Neuronal stem cell (in vitro differentiated cells): ENCODE measurements at regions not wholly inside any gene's neighbourhood (a gene's known extent, or its start where the extent isn't known, plus 50 kb on each side); places are given as distances from the start of the nearest gene placed in this dataset.

Source experiments
- DNase-seq: peaks from one replicate; pipeline ENCODE4 v3.0.0-alpha.2; 2013; ENCODE audit warnings: low spot score
- H2AFZ ChIP-seq: one replicate; pipeline ENCODE4 v1.6.1; 2013; ENCODE audit warnings: mild to moderate bottlenecking, low read length, inconsistent platforms
- H2AK5ac ChIP-seq: 2 replicates; pipeline ENCODE4 v1.6.1; 2013; ENCODE audit warnings: low read depth, mild to moderate bottlenecking, inconsistent platforms, low read length, moderate library complexity, mixed read lengths
- H2BK120ac ChIP-seq: 2 replicates; pipeline ENCODE4 v1.6.1; 2013; ENCODE audit warnings: low read depth, mild to moderate bottlenecking, inconsistent platforms, low read length, moderate library complexity, mixed read lengths
- H2BK12ac ChIP-seq: one replicate; pipeline ENCODE4 v1.6.1; 2013; ENCODE audit warnings: low read length, inconsistent platforms
- H2BK15ac ChIP-seq: 2 replicates; pipeline ENCODE4 v1.6.1; 2013; ENCODE audit warnings: mild to moderate bottlenecking, low read length, inconsistent platforms, mixed read lengths
- H2BK5ac ChIP-seq: one replicate; pipeline ENCODE4 v1.6.1; 2013; ENCODE audit warnings: inconsistent platforms, mild to moderate bottlenecking, low read length, moderate library complexity
- H3K14ac ChIP-seq: one replicate; pipeline ENCODE4 v1.6.1; 2013; ENCODE audit warnings: low read length, inconsistent platforms
- H3K18ac ChIP-seq: 2 replicates; pipeline ENCODE4 v1.6.1; 2013; ENCODE audit warnings: low read length, inconsistent platforms
- H3K23ac ChIP-seq: 2 replicates; pipeline ENCODE4 v1.6.1; 2013; ENCODE audit warnings: low read depth, mild to moderate bottlenecking, mixed read lengths, low read length, inconsistent platforms; ENCODE audit not compliant: poor library complexity
- H3K27ac ChIP-seq: replicated peaks from 3 replicates; pipeline ENCODE4 v1.5.1; 2013; ENCODE audit warnings: low read length, inconsistent platforms
- H3K27me3 ChIP-seq, 3 experiments: 2 replicates each; pipeline ENCODE4 v1.6.1; 2013; ENCODE audit warnings: low read length in 3 of 3, mild to moderate bottlenecking in 2 of 3, inconsistent platforms in 1 of 3, low read depth in 1 of 3, mixed read lengths in 1 of 3, moderate library complexity in 1 of 3; ENCODE audit not compliant: control insufficient read depth in 3 of 3, insufficient read depth in 3 of 3
- H3K36me3 ChIP-seq, 2 donors: replicated peaks in 1 of 2; 2 replicates each; pipeline ENCODE4 v1.6.1; 2013; ENCODE audit warnings: low read length in 2 of 2; ENCODE audit not compliant: control insufficient read depth in 2 of 2, insufficient read depth in 2 of 2
- H3K4ac ChIP-seq: 2 replicates; pipeline ENCODE4 v1.6.1; 2013; ENCODE audit warnings: inconsistent platforms, mild to moderate bottlenecking, low read length, moderate library complexity
- H3K4me1 ChIP-seq, 2 donors: 1 replicate in 1 of 2; 2 replicates in 1 of 2; pipeline ENCODE4 v1.6.1; 2013; ENCODE audit warnings: low read length in 2 of 2, low read depth in 1 of 2; ENCODE audit not compliant: control insufficient read depth in 2 of 2, insufficient read depth in 1 of 2
- H3K4me2 ChIP-seq: one replicate; pipeline ENCODE4 v1.6.1; 2013; ENCODE audit warnings: mild to moderate bottlenecking, low read length, inconsistent platforms; ENCODE audit not compliant: insufficient read depth, poor library complexity, severe bottlenecking
- H3K4me3 ChIP-seq, 2 donors: 2 replicates each; pipeline ENCODE4 v1.5.1; 2013; ENCODE audit warnings: low read length in 2 of 2, mild to moderate bottlenecking in 2 of 2, inconsistent platforms in 1 of 2, moderate library complexity in 1 of 2
- H3K79me1 ChIP-seq: one replicate; pipeline ENCODE4 v1.6.1; 2013; ENCODE audit warnings: low read depth, mild to moderate bottlenecking, inconsistent platforms, low read length, moderate library complexity
- H3K9ac ChIP-seq: one replicate; pipeline ENCODE4 v1.6.1; 2013; ENCODE audit warnings: mild to moderate bottlenecking, low read depth, low read length, inconsistent platforms; ENCODE audit not compliant: poor library complexity
- H3K9me3 ChIP-seq, 2 donors: replicated peaks in 1 of 2; 2 replicates each; pipeline versions ENCODE3 to v1.6.1; 2013; ENCODE audit warnings: low read length in 2 of 2, mild to moderate bottlenecking in 2 of 2, inconsistent platforms in 1 of 2, low read depth in 1 of 2, mixed read lengths in 1 of 2, moderate library complexity in 1 of 2; ENCODE audit not compliant: control insufficient read depth in 2 of 2, insufficient read depth in 1 of 2
- H4K8ac ChIP-seq: one replicate; pipeline ENCODE4 v1.6.1; 2013; ENCODE audit warnings: low read depth, mild to moderate bottlenecking, inconsistent platforms, low read length, moderate library complexity
- H4K91ac ChIP-seq: one replicate; pipeline ENCODE4 v1.6.1; 2013; ENCODE audit warnings: low read length, low read depth, mild to moderate bottlenecking, inconsistent platforms; ENCODE audit not compliant: poor library complexity
- WGBS, 2 donors: extraction: QIAGEN DNeasy Blood & Tissue Kit; methylation state at CpG; one replicate each; pipeline ENCODE4 v1.1.7; 2013; ENCODE audit warnings: missing lambda C conversion rate in 2 of 2, mixed read lengths in 1 of 2; ENCODE audit not compliant: insufficient read length in 2 of 2, insufficient replicate concordance in 1 of 2; ENCODE audit errors: extremely low coverage in 2 of 2; 5-methylcytosine and 5-hydroxymethylcytosine counted together

DNA sequence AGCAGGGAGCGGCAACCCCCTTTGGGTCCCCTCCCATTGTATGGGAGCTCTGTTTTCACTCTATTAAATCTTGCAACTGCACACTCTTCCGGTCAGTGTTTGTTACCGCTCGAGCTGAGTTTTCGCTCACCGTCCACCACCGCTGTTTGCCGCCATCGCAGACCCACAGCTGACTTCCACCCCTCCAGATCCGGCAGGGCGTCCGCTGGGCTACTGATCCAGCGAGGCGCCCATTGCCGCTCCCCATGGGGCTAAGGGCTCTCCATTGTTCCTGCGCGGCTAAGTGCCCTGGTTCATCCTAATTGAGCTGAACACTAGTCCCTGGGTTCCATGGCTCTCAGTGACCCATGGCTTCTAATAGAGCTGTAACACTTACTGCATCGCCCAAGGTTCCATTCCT is 115.6 kb upstream of the AUTS2 start:
- Histone ChIP-seq H3K79me1 (no peaks in the 10 kb centered on the region), H2BK5ac (no peak overlapping the region), H3K4me3 (no peak overlapping the region), H4K8ac (peak overlapping the region; percentile 57), H2BK12ac (no peak overlapping the region), H2BK15ac (no peak overlapping the region), H4K91ac (no peak overlapping the region), H3K23ac (no peak overlapping the region), H2BK120ac (no peak overlapping the region), H3K9me3 (no peaks in the 10 kb centered on the region), H3K14ac (no peak overlapping the region), H3K4me2 (no peak overlapping the region), H3K4ac (no peak overlapping the region), H3K27ac (no peak overlapping the region), H3K9ac (no peak overlapping the region), H2AFZ (no peak overlapping the region), H3K27me3 (no peaks in the 10 kb centered on the region), H3K18ac (peak overlapping the region; percentile 60), H3K36me3 (no peaks in the 10 kb centered on the region), H3K4me1 (no peaks in the 10 kb centered on the region), H2AK5ac (no peak overlapping the region)
- DNase-seq, result no peak
- WGBS, 2 donors, result no CpG with 5 or more reads among the region's 18 CpGs

DNA sequence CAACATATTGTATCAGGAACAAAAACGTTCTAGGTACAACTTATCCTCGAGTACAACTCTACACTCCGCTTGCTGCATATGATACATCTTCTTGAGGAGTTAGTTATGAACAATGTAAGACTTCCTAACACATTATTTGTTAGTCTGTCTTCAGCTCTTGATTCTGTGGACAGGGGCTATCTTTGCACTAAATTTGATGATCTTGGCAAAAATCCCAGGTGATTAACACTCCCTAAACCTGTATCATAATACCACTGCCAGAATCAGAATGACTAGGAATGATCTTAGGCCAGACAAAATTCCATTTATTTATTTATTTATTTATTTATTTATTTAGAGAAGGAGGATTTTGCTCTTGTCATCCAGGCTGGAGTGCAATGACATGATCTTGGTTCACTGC is 108.7 kb upstream of the AUTS2 start:
- Histone ChIP-seq H2BK12ac (no peak overlapping the region), H3K4me3 (no peak overlapping the region), H3K4ac (no peak overlapping the region), H3K23ac (no peak overlapping the region), H3K9me3 (no peaks in the 10 kb centered on the region), H3K4me1 (no peaks in the 10 kb centered on the region), H3K27ac (no peak overlapping the region), H3K79me1 (no peaks in the 10 kb centered on the region), H2BK5ac (no peak overlapping the region), H3K18ac (no peak overlapping the region), H3K27me3 (no peaks in the 10 kb centered on the region), H2AFZ (no peak overlapping the region), H2AK5ac (no peak overlapping the region), H2BK15ac (no peak overlapping the region), H4K91ac (no peak overlapping the region), H2BK120ac (no peak overlapping the region), H3K14ac (no peak overlapping the region), H3K36me3 (no peaks in the 10 kb centered on the region), H3K4me2 (no peak overlapping the region), H3K9ac (no peak overlapping the region), H4K8ac (no peak overlapping the region)
- WGBS, 2 donors, result no CpG with 5 or more reads among the region's 3 CpGs
- DNase-seq, result no peak

DNA sequence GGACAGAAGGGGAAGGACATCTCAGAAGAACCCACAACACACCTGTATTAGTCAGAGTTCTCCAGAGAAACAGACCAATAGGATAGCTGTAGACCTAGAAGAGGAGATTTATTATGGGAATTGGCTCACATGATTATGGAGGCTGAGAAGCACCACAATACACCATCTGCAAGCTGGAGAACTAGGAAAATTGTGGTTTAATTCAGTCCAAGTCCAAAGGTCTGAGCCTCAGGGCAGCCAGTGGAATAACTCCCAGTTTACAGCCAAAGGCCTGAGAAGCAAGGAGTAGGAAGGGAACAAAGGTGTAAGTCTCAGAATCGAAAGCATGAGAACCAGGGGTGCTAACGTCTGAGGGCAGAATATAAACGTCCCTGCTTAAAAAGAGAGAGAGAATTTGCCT is 99.6 kb upstream of the AUTS2 start:
- Histone ChIP-seq H2AK5ac (no peak overlapping the region), H3K4me1 (no peaks in the 10 kb centered on the region), H3K4me3 (no peak overlapping the region), H4K91ac (no peak overlapping the region), H3K14ac (no peak overlapping the region), H3K36me3 (no peaks in the 10 kb centered on the region), H3K4me2 (no peak overlapping the region), H3K23ac (no peak overlapping the region), H2BK12ac (no peak overlapping the region), H3K9ac (no peak overlapping the region), H4K8ac (no peak overlapping the region), H2BK120ac (no peak overlapping the region), H3K27ac (no peak overlapping the region), H2BK15ac (no peak overlapping the region), H2AFZ (no peak overlapping the region), H2BK5ac (no peak overlapping the region), H3K4ac (no peak overlapping the region), H3K79me1 (no peaks in the 10 kb centered on the region), H3K27me3 (no peaks in the 10 kb centered on the region), H3K18ac (no peak overlapping the region), H3K9me3 (peaks cover 0 to 2% of the 10 kb centered on the region in 2 donors)
- WGBS, 2 donors, result no CpG with 5 or more reads among the region's 3 CpGs
- DNase-seq, result no peak

DNA sequence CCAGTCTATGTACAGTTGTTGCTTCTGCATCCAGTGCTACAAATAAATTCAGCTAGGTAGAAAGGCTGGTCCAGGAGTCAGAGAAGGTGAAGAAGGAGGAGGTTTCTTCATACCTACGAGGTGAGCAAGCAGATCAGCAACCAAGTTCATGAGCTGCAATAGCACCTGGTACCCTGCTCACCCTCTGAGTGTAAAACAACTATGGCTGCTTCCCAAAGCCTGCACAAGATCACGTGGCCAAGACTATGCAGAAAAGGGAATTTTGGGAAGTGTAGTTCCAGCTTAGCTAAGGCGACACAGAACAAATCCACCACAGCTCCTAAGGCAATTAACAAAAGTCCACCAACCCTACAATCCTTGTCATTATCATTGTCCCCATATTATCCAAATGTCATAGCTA is 95.9 kb upstream of the AUTS2 start:
- H3K18ac ChIP-seq, result no peak overlapping the region
- no CpG with 5 or more reads among the region's 3 CpGs for WGBS, 2 donors

More for the DNA sequence above, 95.9 kb upstream of the AUTS2 start:
- Histone ChIP-seq H3K27me3 (no peaks in the 10 kb centered on the region), H3K4me3 (no peak overlapping the region), H3K27ac (no peak overlapping the region), H4K8ac (no peak overlapping the region), H2AK5ac (no peak overlapping the region), H3K9ac (no peak overlapping the region), H3K9me3 (peaks cover 0 to 2% of the 10 kb centered on the region in 2 donors), H3K79me1 (no peaks in the 10 kb centered on the region), H3K4ac (no peak overlapping the region), H3K4me1 (peaks cover 0 to 2% of the 10 kb centered on the region in 2 donors), H3K4me2 (no peak overlapping the region), H2BK15ac (no peak overlapping the region), H3K14ac (no peak overlapping the region), H2BK120ac (no peak overlapping the region), H2BK5ac (no peak overlapping the region), H3K23ac (no peak overlapping the region), H2AFZ (peak overlapping the region; percentile 64), H3K36me3 (no peaks in the 10 kb centered on the region), H4K91ac (no peak overlapping the region), H2BK12ac (no peak overlapping the region)
- no peak for DNase-seq
